ENCODE measurements at regions not wholly inside any gene's neighbourhood (a gene's known extent, or its start where the extent isn't known, plus 50 kb on each side); places are given as distances from the start of the nearest gene placed in this dataset.

DNA sequence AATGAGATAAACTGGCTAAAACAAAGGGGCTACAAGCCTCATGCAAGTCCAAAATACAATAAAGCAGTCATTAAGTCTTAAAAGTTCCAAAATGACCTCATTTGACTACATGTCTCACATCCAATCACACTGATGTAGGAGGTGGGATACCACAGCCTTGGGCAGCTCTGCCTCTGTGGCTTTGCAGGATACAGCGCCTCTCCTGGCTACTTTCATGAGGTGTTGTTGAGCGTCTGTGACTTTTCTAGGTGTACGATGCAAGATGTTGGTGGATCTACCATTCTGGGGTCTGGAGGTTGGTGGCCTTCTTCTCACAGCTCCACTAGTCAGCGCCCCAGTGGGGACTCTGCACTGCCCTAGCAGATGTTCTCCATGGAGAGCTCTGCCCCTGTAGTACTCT, 944.9 kb downstream of the TECRL start:
- peaks cover 6% of the 10 kb centered on the region for H3K9me3 Mint-ChIP-seq
- no peak overlapping the region for H3K4me3 Mint-ChIP-seq
- DNase-seq (ENCODE audit: low read depth, low spot score), result no peak
- H3K4me1 Mint-ChIP-seq, result no peaks in the 10 kb centered on the region
- no peaks in the 10 kb centered on the region for H3K27me3 Mint-ChIP-seq (ENCODE audit: low read depth)
- no peak overlapping the region for H3K27ac Mint-ChIP-seq (ENCODE audit: unreplicated experiment)
- TF ChIP-seq, protein P1, sequence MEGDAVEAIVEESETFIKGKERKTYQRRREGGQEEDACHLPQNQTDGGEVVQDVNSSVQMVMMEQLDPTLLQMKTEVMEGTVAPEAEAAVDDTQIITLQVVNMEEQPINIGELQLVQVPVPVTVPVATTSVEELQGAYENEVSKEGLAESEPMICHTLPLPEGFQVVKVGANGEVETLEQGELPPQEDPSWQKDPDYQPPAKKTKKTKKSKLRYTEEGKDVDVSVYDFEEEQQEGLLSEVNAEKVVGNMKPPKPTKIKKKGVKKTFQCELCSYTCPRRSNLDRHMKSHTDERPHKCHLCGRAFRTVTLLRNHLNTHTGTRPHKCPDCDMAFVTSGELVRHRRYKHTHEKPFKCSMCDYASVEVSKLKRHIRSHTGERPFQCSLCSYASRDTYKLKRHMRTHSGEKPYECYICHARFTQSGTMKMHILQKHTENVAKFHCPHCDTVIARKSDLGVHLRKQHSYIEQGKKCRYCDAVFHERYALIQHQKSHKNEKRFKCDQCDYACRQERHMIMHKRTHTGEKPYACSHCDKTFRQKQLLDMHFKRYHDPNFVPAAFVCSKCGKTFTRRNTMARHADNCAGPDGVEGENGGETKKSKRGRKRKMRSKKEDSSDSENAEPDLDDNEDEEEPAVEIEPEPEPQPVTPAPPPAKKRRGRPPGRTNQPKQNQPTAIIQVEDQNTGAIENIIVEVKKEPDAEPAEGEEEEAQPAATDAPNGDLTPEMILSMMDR (conservative IDR thresholded peaks at IDR 0.05), result no peak
- H3K36me3 Mint-ChIP-seq (ENCODE audit: low read depth), result no peaks in the 10 kb centered on the region

DNA sequence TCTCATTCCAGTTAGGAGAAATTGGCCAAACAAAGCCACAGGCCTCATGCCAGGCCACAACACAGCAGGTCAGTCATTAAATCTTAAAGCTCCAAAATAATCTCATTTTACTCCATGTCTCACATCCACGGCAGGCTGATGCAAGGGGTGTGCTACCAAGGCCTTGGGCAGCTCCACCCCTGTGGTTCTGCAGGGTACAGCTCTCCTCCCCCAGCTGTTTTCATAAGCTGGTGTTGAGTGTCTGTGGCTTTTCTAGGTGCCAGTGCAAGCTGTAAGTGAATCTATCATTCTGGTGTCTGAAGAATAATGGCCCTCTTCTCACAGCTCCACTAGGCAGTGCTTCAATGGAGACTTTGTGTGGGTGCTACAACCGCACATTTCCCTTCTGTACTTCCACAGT, 949.2 kb downstream of the TECRL start:
- Mint-ChIP-seq H3K27me3 (ENCODE audit: low read depth) (no peaks in the 10 kb centered on the region), H3K36me3 (ENCODE audit: low read depth) (no peaks in the 10 kb centered on the region), H3K9me3 (peaks cover under 1% of the 10 kb centered on the region), H3K4me1 (no peaks in the 10 kb centered on the region), H3K4me3 (no peak overlapping the region), H3K27ac (ENCODE audit: unreplicated experiment) (no peak overlapping the region)
- no peak for DNase-seq (ENCODE audit: low read depth, low spot score)
- TF ChIP-seq, protein P1 (conservative IDR thresholded peaks at IDR 0.05), result no peak

DNA sequence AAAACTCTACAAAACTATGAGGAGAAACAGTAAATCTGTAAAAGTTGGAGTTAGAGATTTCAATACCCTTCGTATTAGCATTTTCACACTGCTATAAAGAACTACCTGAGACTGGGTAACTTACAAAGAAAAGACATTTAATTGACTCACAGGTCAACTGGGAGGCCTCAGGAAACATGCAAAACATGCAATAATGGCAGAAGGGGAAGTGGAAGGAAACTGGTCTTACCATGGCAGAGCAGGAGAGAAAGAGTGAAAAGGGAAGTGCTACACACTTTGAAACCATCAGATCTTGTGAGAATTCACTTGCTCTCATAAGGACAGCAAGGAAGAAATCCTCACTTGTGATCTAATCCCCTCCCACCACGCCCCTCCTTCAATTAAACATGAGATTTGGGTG, 949.9 kb downstream of the TECRL start:
- Mint-ChIP-seq H3K4me3 (no peak overlapping the region), H3K27ac (ENCODE audit: unreplicated experiment) (no peak overlapping the region), H3K4me1 (no peaks in the 10 kb centered on the region), H3K27me3 (ENCODE audit: low read depth) (no peaks in the 10 kb centered on the region), H3K36me3 (ENCODE audit: low read depth) (no peaks in the 10 kb centered on the region), H3K9me3 (no peaks in the 10 kb centered on the region)
- TF ChIP-seq, protein P1 (conservative IDR thresholded peaks at IDR 0.05), result no peak
- DNase-seq (ENCODE audit: low read depth, low spot score), result no peak

DNA sequence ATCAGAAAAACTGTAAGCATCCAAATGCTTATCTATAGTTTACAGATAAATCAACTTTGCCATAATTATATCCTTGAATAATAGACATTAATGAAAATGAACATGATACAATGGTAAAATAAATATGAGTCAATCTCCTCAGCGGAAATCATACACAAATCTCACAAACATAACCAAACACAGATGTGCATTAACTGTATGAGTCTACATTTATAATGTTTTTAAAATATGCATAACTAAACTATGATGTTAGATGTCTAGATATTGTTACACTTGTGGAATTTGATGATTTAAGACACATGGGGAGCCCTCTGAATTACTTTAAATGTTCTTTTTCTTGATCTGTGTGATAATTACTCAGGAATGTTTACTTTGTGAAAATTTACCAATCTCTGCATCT, 951.2 kb downstream of the TECRL start:
- no peak for DNase-seq (ENCODE audit: low read depth, low spot score)
- H3K36me3 Mint-ChIP-seq (ENCODE audit: low read depth), result no peaks in the 10 kb centered on the region
- no peak overlapping the region for H3K4me3 Mint-ChIP-seq
- H3K27me3 Mint-ChIP-seq (ENCODE audit: low read depth), result no peaks in the 10 kb centered on the region
- H3K4me1 Mint-ChIP-seq, result no peaks in the 10 kb centered on the region
- H3K27ac Mint-ChIP-seq (ENCODE audit: unreplicated experiment), result no peak overlapping the region
- H3K9me3 Mint-ChIP-seq, result no peaks in the 10 kb centered on the region
- TF ChIP-seq, protein P1 (conservative IDR thresholded peaks at IDR 0.05), result no peak

DNA sequence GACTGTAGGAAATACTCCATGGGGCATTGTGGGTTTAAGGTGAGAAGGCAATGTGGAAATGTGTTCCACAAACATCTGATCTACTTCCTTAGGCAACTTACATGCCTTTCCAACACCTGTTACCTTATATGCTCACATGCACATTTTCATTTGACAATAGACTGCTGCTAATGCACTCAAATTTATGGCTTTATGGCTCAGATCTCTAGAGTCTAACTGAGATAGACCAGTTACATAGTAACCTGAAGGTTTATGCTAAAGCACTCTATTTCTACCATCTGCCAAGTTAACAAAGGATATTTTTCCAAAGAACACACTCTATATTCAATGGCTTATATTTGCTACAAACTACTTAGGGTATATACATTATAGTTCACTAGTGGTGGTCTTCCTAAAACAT, 969.0 kb downstream of the TECRL start:
- DNase-seq (ENCODE audit: low read depth, low spot score), result no peak
- no peak overlapping the region for H3K4me3 Mint-ChIP-seq
- no peaks in the 10 kb centered on the region for H3K36me3 Mint-ChIP-seq (ENCODE audit: low read depth)
- no peaks in the 10 kb centered on the region for H3K27me3 Mint-ChIP-seq (ENCODE audit: low read depth)
- no peaks in the 10 kb centered on the region for H3K9me3 Mint-ChIP-seq
- H3K27ac Mint-ChIP-seq (ENCODE audit: unreplicated experiment), result no peak overlapping the region
- TF ChIP-seq, protein P1 (conservative IDR thresholded peaks at IDR 0.05), result no peak
- H3K4me1 Mint-ChIP-seq, result no peaks in the 10 kb centered on the region

DNA sequence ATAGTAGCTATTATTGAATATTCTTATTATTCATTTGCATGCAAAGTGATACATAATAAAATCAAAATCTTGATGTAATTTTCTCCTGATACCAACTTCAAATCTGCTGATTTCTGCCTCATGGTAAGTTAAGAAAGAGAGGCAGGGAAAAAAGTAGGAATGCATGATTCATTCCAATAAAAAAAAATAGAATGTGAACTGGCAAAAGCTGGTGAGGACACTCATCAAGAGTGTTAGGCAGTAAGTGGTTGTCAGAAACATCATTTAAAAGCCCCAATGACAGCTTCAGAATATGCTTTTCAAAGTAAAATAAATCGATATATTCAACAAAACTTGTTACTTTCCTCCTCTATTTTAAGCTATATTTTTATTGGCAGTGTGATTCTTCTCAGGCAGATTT, 979.1 kb downstream of the TECRL start:
- Mint-ChIP-seq H3K27ac (ENCODE audit: unreplicated experiment) (no peak overlapping the region), H3K4me3 (no peak overlapping the region), H3K27me3 (ENCODE audit: low read depth) (no peaks in the 10 kb centered on the region), H3K36me3 (ENCODE audit: low read depth) (no peaks in the 10 kb centered on the region), H3K9me3 (no peaks in the 10 kb centered on the region), H3K4me1 (no peaks in the 10 kb centered on the region)
- no peak for DNase-seq (ENCODE audit: low read depth, low spot score)
- TF ChIP-seq, protein P1 (conservative IDR thresholded peaks at IDR 0.05), result no peak

Data from neural crest cell (in vitro differentiated cells).